Stimulated activated naive CD8-positive, alpha-beta T cell treated with anti-CD3 and anti-CD28 coated beads, Interleukin-15, Interleukin-2, amounts not matched to agents 100 ng/mL and 50 ng/mL, for 24 hours (primary cell): ENCODE measurements at regions not wholly inside any gene's neighbourhood (a gene's known extent, or its start where the extent isn't known, plus 50 kb on each side); places are given as distances from the start of the nearest gene placed in this dataset.

Source experiments
- H3K27ac Mint-ChIP-seq: one replicate; pipeline ENCODE4 v1.8.0; 2021; ENCODE audit warnings: mild to moderate bottlenecking, mixed read lengths
- H3K27me3 Mint-ChIP-seq: one replicate; pipeline ENCODE4 v1.8.0; 2021; ENCODE audit warnings: mixed read lengths
- H3K36me3 Mint-ChIP-seq: one replicate; pipeline ENCODE4 v1.8.0; 2021; ENCODE audit warnings: low read depth, mixed read lengths
- H3K4me1 Mint-ChIP-seq: one replicate; pipeline ENCODE4 v1.8.0; 2021; ENCODE audit warnings: low read depth, mixed read lengths
- H3K4me3 Mint-ChIP-seq: one replicate; pipeline ENCODE4 v1.8.0; 2021; ENCODE audit warnings: mild to moderate bottlenecking, mixed read lengths
- H3K9me3 Mint-ChIP-seq: one replicate; pipeline ENCODE4 v1.8.0; 2021; ENCODE audit warnings: mixed read lengths

GRCh38 chr12:111193496-111193895 lies 175.4 kb downstream of the PHETA1 start:
- no peaks in the 10 kb centered on the region for H3K36me3 Mint-ChIP-seq
- peaks cover 4% of the 10 kb centered on the region for H3K27me3 Mint-ChIP-seq
- H3K9me3 Mint-ChIP-seq: no peaks in the 10 kb centered on the region
- H3K27ac Mint-ChIP-seq: no peak overlapping the region
- H3K4me3 Mint-ChIP-seq: no peak overlapping the region
- no peaks in the 10 kb centered on the region for H3K4me1 Mint-ChIP-seq

- Mint-ChIP-seq H3K9me3 (no peaks in the 10 kb centered on the region), H3K4me1 (no peaks in the 10 kb centered on the region), H3K4me3 (no peak overlapping the region), H3K36me3 (no peaks in the 10 kb centered on the region), H3K27me3 (peaks cover 4% of the 10 kb centered on the region), H3K27ac (no peak overlapping the region)
Observed at GRCh38 chr12:111193067-111193466, 175.8 kb downstream of the PHETA1 start.

GRCh38 chr12:111192647-111193046 lies 176.2 kb downstream of the PHETA1 start:
- H3K27me3 Mint-ChIP-seq: peaks cover 4% of the 10 kb centered on the region
- H3K4me1 Mint-ChIP-seq: no peaks in the 10 kb centered on the region
- no peaks in the 10 kb centered on the region for H3K9me3 Mint-ChIP-seq
- no peak overlapping the region for H3K4me3 Mint-ChIP-seq
- H3K27ac Mint-ChIP-seq: no peak overlapping the region
- no peaks in the 10 kb centered on the region for H3K36me3 Mint-ChIP-seq

- no peak overlapping the region for H3K4me3 Mint-ChIP-seq
- no peaks in the 10 kb centered on the region for H3K9me3 Mint-ChIP-seq
- H3K36me3 Mint-ChIP-seq: no peaks in the 10 kb centered on the region
- H3K27ac Mint-ChIP-seq: no peak overlapping the region
- H3K27me3 Mint-ChIP-seq: peaks cover 4% of the 10 kb centered on the region
- H3K4me1 Mint-ChIP-seq: no peaks in the 10 kb centered on the region
Observed at GRCh38 chr12:111190741-111191526, 178.0 kb downstream of the PHETA1 start.

GRCh38 chr12:111189792-111190191 lies 179.1 kb downstream of the PHETA1 start:
- Mint-ChIP-seq H3K36me3 (no peaks in the 10 kb centered on the region), H3K4me1 (no peaks in the 10 kb centered on the region), H3K9me3 (no peaks in the 10 kb centered on the region), H3K4me3 (no peak overlapping the region), H3K27ac (no peak overlapping the region), H3K27me3 (peaks cover 4% of the 10 kb centered on the region)

GRCh38 chr12:111188436-111188835 lies 180.5 kb downstream of the PHETA1 start:
- peaks cover 4% of the 10 kb centered on the region for H3K27me3 Mint-ChIP-seq
- no peak overlapping the region for H3K27ac Mint-ChIP-seq
- no peaks in the 10 kb centered on the region for H3K4me1 Mint-ChIP-seq
- H3K9me3 Mint-ChIP-seq: no peaks in the 10 kb centered on the region
- no peaks in the 10 kb centered on the region for H3K36me3 Mint-ChIP-seq
- H3K4me3 Mint-ChIP-seq: no peak overlapping the region

GRCh38 chr12:111186347-111186746 lies 182.5 kb downstream of the PHETA1 start:
- H3K36me3 Mint-ChIP-seq: no peaks in the 10 kb centered on the region
- H3K27ac Mint-ChIP-seq: no peak overlapping the region
- H3K27me3 Mint-ChIP-seq: peaks cover 10% of the 10 kb centered on the region
- H3K4me1 Mint-ChIP-seq: no peaks in the 10 kb centered on the region
- no peaks in the 10 kb centered on the region for H3K9me3 Mint-ChIP-seq
- no peak overlapping the region for H3K4me3 Mint-ChIP-seq

GRCh38 chr12:111185889-111186227 lies 183.0 kb downstream of the PHETA1 start:
- Mint-ChIP-seq H3K36me3 (no peaks in the 10 kb centered on the region), H3K4me1 (no peaks in the 10 kb centered on the region), H3K4me3 (no peak overlapping the region), H3K9me3 (no peaks in the 10 kb centered on the region), H3K27me3 (peaks cover 14% of the 10 kb centered on the region), H3K27ac (no peak overlapping the region)

GRCh38 chr12:111185206-111185888 lies 183.5 kb downstream of the PHETA1 start:
- Mint-ChIP-seq H3K4me3 (no peak overlapping the region), H3K4me1 (no peaks in the 10 kb centered on the region), H3K27me3 (peaks cover 14% of the 10 kb centered on the region), H3K9me3 (no peaks in the 10 kb centered on the region), H3K27ac (no peak overlapping the region), H3K36me3 (no peaks in the 10 kb centered on the region)

- Mint-ChIP-seq H3K9me3 (no peaks in the 10 kb centered on the region), H3K27ac (no peak overlapping the region), H3K4me1 (no peaks in the 10 kb centered on the region), H3K4me3 (no peak overlapping the region), H3K27me3 (peaks cover 17% of the 10 kb centered on the region), H3K36me3 (no peaks in the 10 kb centered on the region)
Observed at GRCh38 chr12:111184161-111184560, 184.7 kb downstream of the PHETA1 start.

- Mint-ChIP-seq H3K27me3 (peaks cover 17% of the 10 kb centered on the region), H3K36me3 (no peaks in the 10 kb centered on the region), H3K27ac (no peak overlapping the region), H3K4me1 (no peaks in the 10 kb centered on the region), H3K4me3 (no peak overlapping the region), H3K9me3 (no peaks in the 10 kb centered on the region)
Observed at GRCh38 chr12:111183094-111183493, 185.8 kb downstream of the PHETA1 start.

GRCh38 chr12:111182382-111182781 lies 186.5 kb downstream of the PHETA1 start:
- no peaks in the 10 kb centered on the region for H3K36me3 Mint-ChIP-seq
- no peak overlapping the region for H3K27ac Mint-ChIP-seq
- no peaks in the 10 kb centered on the region for H3K9me3 Mint-ChIP-seq
- no peak overlapping the region for H3K4me3 Mint-ChIP-seq
- peaks cover 20% of the 10 kb centered on the region for H3K27me3 Mint-ChIP-seq
- H3K4me1 Mint-ChIP-seq: no peaks in the 10 kb centered on the region

- no peak overlapping the region for H3K27ac Mint-ChIP-seq
Observed at GRCh38 chr12:111181143-111181726, 187.7 kb downstream of the PHETA1 start.

GRCh38 chr12:111180426-111181142 lies 188.3 kb downstream of the PHETA1 start:
- Mint-ChIP-seq H3K4me1 (no peaks in the 10 kb centered on the region), H3K9me3 (no peaks in the 10 kb centered on the region), H3K27me3 (peaks cover 23% of the 10 kb centered on the region), H3K4me3 (no peak overlapping the region), H3K36me3 (no peaks in the 10 kb centered on the region), H3K27ac (no peak overlapping the region)

More at GRCh38 chr12:111181143-111181726, 187.7 kb downstream of the PHETA1 start:
- H3K9me3 Mint-ChIP-seq: no peaks in the 10 kb centered on the region
- H3K4me3 Mint-ChIP-seq: no peak overlapping the region
- peaks cover 20% of the 10 kb centered on the region for H3K27me3 Mint-ChIP-seq
- no peaks in the 10 kb centered on the region for H3K36me3 Mint-ChIP-seq
- no peaks in the 10 kb centered on the region for H3K4me1 Mint-ChIP-seq
